CD4-positive, alpha-beta T cell treated with Interleukin-6 for 4 hours (primary cell): ENCODE measurements at regions not wholly inside any gene's neighbourhood (a gene's known extent, or its start where the extent isn't known, plus 50 kb on each side); places are given as distances from the start of the nearest gene placed in this dataset.
"Not testable (repeated sequence)": the region's sequence is repeated elsewhere in the genome, so short reads cannot be mapped to it uniquely, and the experiment has no call there.

ENCODE experiments used
- DNase-seq: peaks from one replicate; pipeline ENCODE4 v3.0.0-alpha.2; 2020; ENCODE audit warnings: mixed read lengths

- no peak for DNase-seq
Measured at GRCh38 chr19:28170066-28170465, 1042.9 kb downstream of the UQCRFS1 start.

- no peak for DNase-seq
Measured at GRCh38 chr19:28169168-28169887, 1043.6 kb downstream of the UQCRFS1 start.

DNA sequence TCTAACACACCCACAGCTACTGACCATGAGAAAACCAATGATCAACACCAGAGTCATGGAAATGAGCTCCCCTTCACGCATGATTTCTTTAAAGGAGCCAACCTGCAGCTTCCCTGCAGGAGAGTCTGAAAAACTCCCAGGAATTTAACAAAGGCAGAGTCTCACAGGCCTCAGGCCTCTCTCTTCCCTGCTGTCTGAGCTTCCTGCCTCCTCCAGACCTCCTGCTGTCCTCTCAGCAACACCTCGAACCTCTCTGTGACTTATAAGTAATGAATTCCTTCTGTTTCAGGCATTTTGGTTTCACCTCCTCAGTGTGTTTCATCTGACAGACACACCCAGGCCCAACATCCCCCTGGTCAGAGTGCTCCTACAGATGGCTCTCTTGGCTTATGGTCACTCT lies 1044.4 kb downstream of the UQCRFS1 start:
- no peak for DNase-seq

DNA sequence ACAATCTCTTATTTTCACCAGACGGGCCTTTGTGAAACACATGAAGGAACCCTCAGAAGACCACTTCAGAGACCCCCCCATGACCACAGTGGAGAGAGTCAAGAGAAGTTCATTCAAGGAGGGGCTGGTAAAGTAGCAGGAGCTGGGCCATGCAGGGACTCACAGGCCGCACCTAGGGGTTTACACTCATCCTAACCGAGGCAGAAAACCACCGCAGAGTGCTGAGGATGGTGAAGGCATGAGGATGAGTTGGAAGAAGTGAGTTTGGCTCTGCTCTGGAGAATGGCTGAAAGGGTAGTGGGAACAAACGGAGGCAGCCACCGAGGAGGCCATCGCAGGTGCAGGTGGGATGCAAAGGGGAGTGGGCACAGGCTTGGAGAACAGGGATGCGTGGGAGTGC lies 1046.9 kb downstream of the UQCRFS1 start:
- no peak for DNase-seq

DNA sequence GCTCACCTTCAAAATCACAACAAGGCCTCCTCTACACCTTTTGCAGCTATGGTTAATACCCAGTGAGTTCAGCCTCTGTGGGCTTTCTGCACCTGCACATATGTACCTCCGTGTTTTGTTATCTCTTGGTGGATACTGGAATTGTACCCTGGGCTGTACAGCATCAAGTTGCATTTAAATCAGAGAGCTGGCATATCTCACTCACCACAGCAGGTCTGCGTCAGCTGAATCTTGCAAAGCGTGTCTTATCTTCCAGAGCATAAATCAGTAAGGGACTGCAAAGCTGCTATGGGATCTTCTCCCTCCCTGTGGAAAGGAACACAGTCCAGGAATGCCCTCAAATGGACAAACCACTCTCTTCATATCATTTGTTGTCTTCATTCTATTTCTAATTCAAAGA lies 1048.7 kb downstream of the UQCRFS1 start:
- no peak for DNase-seq

DNA sequence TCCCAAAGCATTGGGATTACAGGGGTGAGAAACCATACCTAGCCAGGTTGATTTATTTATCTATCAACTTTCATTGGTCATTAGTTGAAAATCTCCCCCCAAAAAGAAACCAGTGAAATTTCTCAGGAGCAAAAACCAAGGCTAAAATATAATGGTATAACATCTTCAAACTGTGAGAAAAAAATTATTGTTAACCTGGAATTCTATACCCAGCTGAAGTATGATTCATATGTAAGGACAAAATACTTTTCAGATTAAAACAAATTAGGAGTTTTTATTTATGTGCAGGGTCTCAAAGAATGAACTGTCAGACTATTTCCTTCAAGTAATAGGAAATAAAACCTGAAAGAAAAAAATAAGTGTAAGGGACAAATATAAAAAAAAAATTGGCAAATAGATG lies 1053.9 kb downstream of the UQCRFS1 start:
- DNase-seq, result no peak

- DNase-seq, result no peak
Measured at GRCh38 chr19:28155265-28155664, 1057.7 kb downstream of the UQCRFS1 start.

DNA sequence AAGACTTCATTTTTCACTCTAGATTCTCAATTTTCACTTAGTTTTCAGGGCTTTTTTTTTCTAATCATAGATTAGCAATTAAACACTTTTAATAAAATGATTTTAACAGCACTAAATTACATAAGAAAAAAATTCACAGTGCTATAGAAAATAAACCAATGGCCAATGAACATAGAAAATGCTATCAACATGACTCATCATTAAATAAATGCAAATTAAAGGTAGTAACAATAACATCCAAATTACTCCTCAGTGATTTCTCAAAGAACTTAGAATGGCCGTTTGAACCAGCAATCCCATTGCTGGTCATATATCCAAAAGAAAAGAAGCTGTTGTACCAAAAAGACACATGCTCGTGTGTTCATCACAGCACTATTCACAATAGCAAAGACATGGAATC lies 1058.9 kb downstream of the UQCRFS1 start:
- DNase-seq, result no peak

DNA sequence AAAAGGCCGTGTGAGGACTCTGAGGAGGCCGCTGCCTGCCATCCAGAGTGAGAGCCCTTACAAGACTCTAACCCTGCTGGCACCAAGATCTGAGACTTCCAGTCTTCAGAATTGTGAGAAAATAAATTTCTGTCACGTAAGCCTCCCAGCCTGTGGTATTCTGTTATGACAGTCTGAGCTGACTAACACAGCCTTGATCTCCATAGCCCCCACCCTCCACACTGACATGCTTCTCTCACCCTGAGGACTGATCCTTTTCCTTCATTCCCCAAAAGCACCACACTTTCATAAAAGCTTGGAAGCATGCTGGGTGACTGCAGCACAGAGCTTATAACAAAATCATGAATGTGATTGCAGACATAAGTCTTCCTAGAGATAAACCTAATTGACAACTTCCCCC lies 1059.8 kb downstream of the UQCRFS1 start:
- no peak for DNase-seq

DNA sequence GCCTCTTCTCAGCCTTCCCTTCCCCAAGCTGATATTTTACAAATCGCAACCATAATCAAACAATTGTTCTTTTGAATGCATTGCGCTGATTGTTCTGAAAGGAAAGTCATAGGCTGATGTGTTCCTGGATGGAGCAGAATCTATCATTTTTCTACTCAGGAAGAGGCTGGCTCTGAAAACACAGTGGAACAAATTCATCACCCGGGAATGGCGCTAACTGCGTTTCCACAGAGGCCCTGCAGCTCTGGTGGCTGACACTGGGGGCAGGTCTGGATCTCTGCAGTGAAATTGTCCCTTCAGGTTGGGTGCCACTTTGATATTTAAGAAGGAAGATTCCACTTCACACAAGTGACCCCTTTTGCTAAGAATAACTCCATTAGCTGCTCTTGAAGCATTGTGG lies 1060.8 kb downstream of the UQCRFS1 start:
- DNase-seq, result no peak

- DNase-seq, result no peak
Measured at GRCh38 chr19:28150129-28150528, 1062.8 kb downstream of the UQCRFS1 start.

DNA sequence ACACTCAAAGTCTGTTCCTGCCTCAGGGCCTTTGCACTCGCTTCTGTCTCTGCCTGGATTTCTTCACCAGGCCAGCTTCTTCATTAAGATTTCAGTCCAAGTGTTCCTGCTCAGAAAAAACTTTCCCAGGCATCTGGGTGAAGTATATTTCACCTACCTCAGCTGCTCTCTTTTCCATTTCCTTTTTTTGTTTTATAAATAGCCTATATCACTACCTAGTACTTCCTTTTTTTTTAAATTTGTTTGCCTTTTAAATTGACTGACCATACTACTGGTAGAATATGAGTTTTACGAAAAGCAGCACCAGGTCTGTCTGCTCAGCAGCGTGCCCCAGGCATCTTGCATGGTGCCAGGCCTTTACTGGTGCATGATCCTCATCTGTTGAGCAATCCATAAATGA lies 1064.4 kb downstream of the UQCRFS1 start:
- DNase-seq, result no peak

- DNase-seq, result no peak
Measured at GRCh38 chr19:28142258-28142657, 1070.7 kb downstream of the UQCRFS1 start.

- no peak for DNase-seq
Measured at GRCh38 chr19:28140201-28140600, 1072.8 kb downstream of the UQCRFS1 start.

- DNase-seq, result no peak
Measured at GRCh38 chr19:28137772-28138171, 1075.2 kb downstream of the UQCRFS1 start.

DNA sequence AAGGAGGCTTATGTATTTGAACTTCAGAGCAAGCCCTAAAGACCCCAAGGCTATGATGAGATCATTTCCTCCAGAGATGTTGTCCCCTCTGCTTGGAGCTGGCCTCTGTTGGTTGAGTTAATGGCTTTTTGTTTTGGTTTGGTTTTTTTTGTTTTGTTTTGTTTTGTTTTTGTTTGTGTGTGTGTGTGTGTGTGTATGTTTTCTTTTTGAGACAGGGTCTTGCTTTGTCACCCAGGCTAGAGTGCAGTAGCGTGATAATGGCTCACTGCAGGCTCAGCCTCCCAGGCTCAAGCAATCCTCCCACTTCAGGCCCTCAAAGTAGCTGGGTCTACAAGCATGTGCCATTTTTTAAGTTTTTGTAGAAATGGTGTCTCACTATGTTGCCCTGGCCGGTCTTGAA lies 1076.2 kb downstream of the UQCRFS1 start:
- no peak for DNase-seq

- DNase-seq, result no peak
Measured at GRCh38 chr19:28135825-28136224, 1077.1 kb downstream of the UQCRFS1 start.

GRCh38 chr19:28134311-28134710 lies 1078.6 kb downstream of the UQCRFS1 start:
- DNase-seq, result no peak

GRCh38 chr19:28130881-28131280 lies 1082.1 kb downstream of the UQCRFS1 start:
- not testable (repeated sequence) for DNase-seq

DNA sequence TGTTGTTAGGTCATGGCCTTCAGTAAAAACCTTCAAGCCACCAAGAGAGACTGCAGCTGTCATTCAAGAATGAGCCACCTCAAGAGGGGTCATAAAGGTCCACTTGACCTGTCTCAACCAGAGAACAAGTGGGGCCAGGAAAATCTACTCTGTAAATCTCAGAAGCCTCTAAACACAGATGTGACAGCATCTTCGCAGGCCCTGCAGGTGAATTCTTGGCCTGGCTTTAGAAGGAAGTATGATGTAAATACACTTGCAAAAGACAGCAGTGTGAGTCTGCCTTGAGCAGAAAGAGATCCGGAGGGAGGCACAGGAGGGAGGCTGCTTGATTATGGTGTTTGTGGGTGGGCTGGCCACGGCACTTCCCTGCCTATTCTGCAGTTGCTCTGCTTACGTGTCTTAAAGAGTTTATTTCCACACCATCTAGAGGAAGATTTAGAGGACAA lies 1082.9 kb downstream of the UQCRFS1 start:
- no peak for DNase-seq

GRCh38 chr19:28128341-28128740 lies 1084.6 kb downstream of the UQCRFS1 start:
- DNase-seq, result no peak

DNA sequence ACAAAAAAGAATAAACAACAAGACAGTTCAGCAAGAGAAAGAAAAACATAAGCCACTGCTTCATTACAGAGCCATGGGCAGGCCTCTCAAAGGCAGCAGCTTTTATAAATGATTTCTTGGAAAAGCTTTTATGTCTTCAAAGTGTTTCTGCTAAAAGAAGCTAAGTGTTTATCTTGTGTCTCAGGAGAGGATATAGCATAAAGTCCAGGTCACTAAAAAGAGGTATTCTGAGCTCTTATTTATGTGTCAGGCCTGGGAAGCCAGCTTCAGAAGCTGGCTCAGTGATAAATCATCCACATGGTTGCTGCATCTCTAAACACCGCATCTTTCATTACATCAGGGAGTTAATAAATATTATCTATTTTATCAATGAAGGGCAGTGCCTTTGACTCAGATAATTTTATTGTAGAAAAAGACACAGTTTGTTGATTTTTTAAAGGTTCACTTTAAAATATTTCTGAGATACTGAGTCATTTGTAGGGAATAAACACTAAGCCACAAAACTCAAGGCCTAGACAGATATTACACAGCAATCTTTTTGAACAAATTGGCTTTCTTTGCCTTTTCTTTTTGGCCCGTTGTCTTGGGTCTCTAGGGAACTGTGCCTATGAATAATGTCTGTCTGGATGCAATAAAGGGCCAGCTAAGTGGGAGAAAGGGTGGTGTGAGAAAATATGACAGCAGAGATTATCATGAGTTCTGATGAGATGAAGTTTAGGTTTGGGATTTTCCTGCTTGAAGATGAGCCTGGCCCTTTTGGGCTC lies 1086.6 kb downstream of the UQCRFS1 start:
- DNase-seq, result no peak

- no peak for DNase-seq
Measured at GRCh38 chr19:28122734-28123133, 1090.2 kb downstream of the UQCRFS1 start.

- no peak for DNase-seq
Measured at GRCh38 chr19:28118235-28118634, 1094.7 kb downstream of the UQCRFS1 start.

DNA sequence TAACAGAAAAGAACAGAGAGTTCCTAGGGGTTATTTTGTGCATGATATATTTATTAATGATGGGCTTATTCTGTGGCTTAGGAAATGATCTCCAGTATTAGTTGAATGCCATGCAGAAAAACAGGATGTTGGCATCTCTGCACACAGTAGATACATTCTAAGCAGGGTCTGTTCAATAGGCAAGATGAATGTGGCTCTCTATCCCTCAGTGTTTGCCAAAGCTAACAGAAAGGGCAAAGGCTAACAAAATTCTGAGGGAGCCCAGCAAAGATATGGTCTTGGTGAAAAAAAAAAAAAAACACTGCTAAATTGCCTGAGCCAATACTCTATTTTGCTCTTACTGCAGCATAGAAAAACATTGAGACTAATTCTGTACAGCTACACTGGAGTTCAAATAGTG lies 1095.8 kb downstream of the UQCRFS1 start:
- DNase-seq, result no peak
